ENCODE measurements at regions not wholly inside any gene's neighbourhood (a gene's known extent, or its start where the extent isn't known, plus 50 kb on each side); places are given as distances from the start of the nearest gene placed in this dataset.

GRCh38 chr20:12311094-12311865, 393.6 kb downstream of the BTBD3 start:
- no peak overlapping the region for H3K27ac ChIP-seq (ENCODE audit: insufficient read depth, low read depth, low read length)
- no peak overlapping the region for H3K4me3 ChIP-seq (replicated peaks in 1 of 3; ENCODE audit: insufficient read depth in 1 of 3, low read depth in 1 of 3, low read length in 3 of 3)
- no peaks in the 10 kb centered on the region for H3K27me3 ChIP-seq (ENCODE audit: control insufficient read depth in 2 of 2, insufficient read depth in 2 of 2, low read length in 2 of 2)
- intact Hi-C loops (cut with micrococcal nuclease) (no loop called here), dilution Hi-C loops (cut with MboI; ENCODE audit: extremely low pct_ligation_motif_present, low sequenced_read_pairs) (no loop called here)
- POLR2A ChIA-PET: no interaction called here
- no peak overlapping the region for H3K9ac ChIP-seq (replicated peaks; ENCODE audit: extremely low read depth, insufficient read depth, low read length)
- no peak for TF ChIP-seq MAX (IDR thresholded peaks at IDR 0.05; ENCODE audit: insufficient read depth, insufficient read length)
- TF ChIP-seq JUN (IDR thresholded peaks at IDR 0.05; ENCODE audit: borderline replicate concordance, insufficient read depth, insufficient read length, low read depth): no peak
- no peak for TF ChIP-seq CTCF (IDR thresholded peaks at IDR 0.05; ENCODE audit: extremely low read depth in 1 of 2, insufficient read depth in 1 of 2, low read depth in 1 of 2, low read length in 2 of 2)
- TF ChIP-seq GATA2 (IDR thresholded peaks at IDR 0.05; ENCODE audit: insufficient read depth, insufficient read length, low read depth, low read length): no peak
- TF ChIP-seq POLR2AphosphoS5 (IDR thresholded peaks at IDR 0.05; ENCODE audit: insufficient read depth, low read depth, low read length): no peak
- no peak for TF ChIP-seq FOS (IDR thresholded peaks at IDR 0.05; ENCODE audit: borderline replicate concordance, insufficient read depth, low read length)
- no peaks in the 10 kb centered on the region for H3K79me2 ChIP-seq (ENCODE audit: control insufficient read depth, insufficient read depth, low read length)
- H4K20me1 ChIP-seq (replicated peaks; ENCODE audit: control insufficient read depth, extremely low read depth, insufficient read depth, low read length): no peaks in the 10 kb centered on the region
- no peak overlapping the region for H3K4me2 ChIP-seq (ENCODE audit: insufficient read depth, low read length)
- no peaks in the 10 kb centered on the region for H3K4me1 ChIP-seq (ENCODE audit: control insufficient read depth, extremely low read depth, insufficient read depth, low read length)
- no peaks in the 10 kb centered on the region for H3K36me3 ChIP-seq (ENCODE audit: control insufficient read depth in 2 of 2, extremely low read depth in 1 of 2, insufficient read depth in 2 of 2, low read length in 2 of 2)
- H3K9me1 ChIP-seq (replicated peaks; ENCODE audit: control insufficient read depth, extremely low read depth, insufficient read depth, low read length): no peaks in the 10 kb centered on the region
- DNase-seq (ENCODE audit: low read depth, low spot score) (no peak), FAIRE-seq (no peak)
- H2AFZ ChIP-seq (ENCODE audit: low read depth, low read length): no peak overlapping the region
- BruUV-seq (replicated peaks): no TSS peak
- peaks cover 3% of the 10 kb centered on the region for H3K9me3 ChIP-seq (replicated peaks; ENCODE audit: control insufficient read depth, insufficient read depth, low read length)
- CTCF ChIA-PET: interaction anchor here (0.6 to 0.8 kb wide), 2 partner anchors 46 to 1029 kb away, joined by 3 to 4 read pairs; no protein-coding TSS in a partner anchor
